Right renal pelvis (tissue), 4 donors: ENCODE measurements at regions not wholly inside any gene's neighbourhood (a gene's known extent, or its start where the extent isn't known, plus 50 kb on each side); places are given as distances from the start of the nearest gene placed in this dataset.

ENCODE experiments used
- DNase-seq, 4 donors: peaks; one replicate each; pipeline ENCODE4 v3.0.0-alpha.2; 2013; ENCODE audit warnings: low read depth in 4 of 4, low spot score in 3 of 4, missing footprints in 1 of 4

DNA sequence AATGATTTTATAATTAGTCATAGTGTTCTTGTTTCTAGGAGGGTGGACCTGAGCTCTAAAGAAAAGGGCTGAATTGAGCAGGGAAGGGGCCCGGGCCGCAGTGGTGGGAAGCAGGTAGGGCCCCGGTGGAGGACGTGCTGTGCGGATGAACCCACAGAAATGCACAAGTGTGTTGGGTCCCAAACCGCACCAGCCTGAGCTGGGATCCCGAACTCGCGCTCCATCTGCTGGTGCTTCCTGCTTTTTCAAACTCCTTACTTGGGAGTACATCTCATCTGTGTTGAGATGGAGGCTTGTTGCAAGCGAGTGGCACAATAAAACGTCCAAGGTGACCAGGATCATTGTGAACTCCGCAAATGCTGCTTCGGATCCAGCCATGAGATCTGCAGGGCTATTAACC, 244.8 kb upstream of the IGF1R start:
- no peak for DNase-seq

DNA sequence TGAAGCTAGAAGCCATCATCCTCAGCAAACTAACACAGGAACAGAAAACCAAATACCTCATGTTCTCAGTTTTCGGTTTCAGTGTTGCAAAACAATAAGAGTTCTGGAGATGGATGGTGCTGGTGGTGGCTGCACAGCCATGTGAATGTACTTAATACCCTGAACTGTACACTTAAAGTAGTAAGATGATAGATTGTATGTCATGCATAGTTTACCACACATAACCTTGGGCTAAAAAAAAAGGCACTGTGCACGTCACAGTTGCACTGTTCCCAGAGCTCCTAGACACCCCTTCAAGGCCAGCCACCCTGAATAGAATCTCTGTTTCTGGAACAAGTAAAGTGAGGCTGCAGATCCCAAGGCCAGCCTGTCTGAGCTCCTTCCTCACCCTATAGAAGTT, 243.3 kb upstream of the IGF1R start:
- no peak for DNase-seq

DNA sequence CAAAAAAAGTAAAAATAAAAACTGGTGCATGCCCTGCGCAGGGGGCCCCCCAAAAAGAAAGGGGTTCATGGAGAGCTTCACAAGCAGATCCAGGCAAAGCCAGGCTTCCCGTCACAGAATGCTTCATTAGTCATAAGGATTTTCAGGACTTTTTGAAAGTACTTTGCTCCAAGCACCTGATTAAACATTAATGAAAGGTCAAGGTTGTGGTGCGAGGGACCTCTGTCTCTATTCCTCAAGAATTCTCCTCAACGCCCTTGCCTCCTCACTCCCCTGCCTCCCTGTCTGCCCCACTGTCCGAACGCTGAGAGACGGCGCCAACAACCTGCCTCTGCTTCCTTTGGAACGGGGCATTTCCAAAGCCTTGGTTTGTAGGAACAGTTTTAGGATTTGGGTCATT, 240.1 kb upstream of the IGF1R start:
- peak in 1 of 4 donors; percentile 48 for DNase-seq

DNA sequence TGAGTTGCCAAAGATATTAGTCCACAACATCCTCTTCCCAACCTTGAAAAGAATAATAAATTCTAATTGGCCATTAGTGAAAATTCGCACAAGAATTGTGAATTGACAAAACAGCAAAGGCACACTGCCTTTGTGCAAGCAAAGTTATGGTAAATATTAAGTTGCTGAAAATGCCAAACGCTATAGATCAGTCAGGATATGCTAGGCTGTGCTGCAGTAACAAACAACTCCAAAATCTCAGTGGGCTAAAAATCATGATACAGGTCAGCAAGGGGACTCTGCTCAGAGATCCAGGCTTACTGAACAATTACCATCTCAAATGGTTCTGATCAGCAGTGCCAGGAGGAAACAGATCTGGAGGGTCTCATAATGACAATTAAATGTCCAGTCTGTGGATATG, 238.0 kb upstream of the IGF1R start:
- DNase-seq, result no peak

DNA sequence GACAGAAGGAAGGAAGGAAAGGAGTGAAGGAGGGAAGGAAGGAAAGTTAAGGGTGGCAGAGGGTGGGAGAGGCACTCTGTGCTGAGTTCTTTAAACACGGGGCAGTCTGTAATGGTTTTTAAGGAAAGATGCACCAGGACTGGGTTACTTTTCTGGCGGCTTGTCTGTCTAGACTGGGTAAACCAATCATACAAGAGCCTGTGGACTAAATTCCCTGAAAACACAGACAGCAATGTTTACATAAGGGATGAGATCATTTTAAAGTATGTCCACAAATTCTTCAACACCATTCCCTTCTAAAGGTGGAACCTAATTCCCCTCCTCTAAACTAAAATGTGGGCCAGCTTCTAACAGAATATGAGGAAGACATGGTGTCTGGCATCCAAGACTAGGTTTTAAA, 235.5 kb upstream of the IGF1R start:
- no peak for DNase-seq

DNA sequence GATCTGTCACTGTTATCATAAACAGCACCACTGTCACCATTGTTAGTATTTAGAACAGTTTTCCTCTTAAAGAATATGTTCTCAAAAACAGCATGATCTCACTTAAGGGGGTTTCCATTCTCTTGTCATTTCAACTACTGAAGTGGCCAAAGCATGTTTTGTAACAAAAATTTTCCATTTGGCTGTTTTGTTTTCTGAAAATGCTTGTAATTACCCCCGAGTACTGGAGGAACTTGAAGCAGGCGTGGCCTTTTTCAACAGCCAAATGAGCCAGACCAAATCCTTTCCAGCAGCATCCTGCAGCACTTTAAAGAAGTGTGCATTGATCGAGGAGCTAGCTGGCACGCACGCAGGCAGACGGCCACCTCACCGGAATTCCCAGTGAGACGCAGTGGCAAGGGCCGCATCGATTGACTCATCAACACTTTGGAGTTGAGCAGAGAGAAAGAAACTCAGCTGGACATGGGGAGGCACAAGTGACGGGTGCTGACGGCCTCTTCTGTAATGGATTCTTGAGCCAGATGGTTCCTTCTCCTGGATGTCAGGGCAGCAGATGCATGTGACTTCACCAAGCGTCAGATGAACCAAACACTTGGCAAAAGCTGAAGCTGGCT, 234.3 kb upstream of the IGF1R start:
- DNase-seq, result no peak

DNA sequence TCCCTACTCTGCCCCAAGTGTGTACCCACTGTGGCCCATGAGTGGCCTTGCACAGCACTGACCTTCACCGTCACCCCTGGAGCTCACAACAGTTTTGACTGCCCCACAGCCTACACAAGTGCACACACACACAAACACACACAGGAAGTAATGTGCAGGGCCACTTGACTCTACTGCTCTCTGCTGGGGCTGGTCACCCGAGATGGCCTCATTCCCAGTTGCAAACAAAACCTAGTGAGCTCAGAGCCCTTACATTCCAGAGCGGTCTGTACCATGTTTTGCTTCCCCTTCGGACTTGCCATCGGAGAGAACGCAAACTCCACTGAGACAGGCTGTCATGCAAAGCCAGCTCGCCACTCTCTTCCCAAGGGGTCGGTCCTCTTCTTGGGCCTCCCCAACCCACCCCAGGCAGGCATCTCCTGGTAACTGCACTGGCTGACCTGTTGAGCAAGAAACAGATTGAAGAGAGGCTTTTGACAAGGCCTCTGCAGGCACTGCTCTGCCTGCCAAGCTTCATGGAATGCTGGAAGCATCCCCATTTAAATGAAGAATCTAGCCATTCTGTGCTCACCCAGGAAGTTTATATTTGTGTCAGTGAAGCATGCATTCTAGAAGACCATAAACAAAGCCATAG, 232.0 kb upstream of the IGF1R start:
- DNase-seq, result no peak

DNA sequence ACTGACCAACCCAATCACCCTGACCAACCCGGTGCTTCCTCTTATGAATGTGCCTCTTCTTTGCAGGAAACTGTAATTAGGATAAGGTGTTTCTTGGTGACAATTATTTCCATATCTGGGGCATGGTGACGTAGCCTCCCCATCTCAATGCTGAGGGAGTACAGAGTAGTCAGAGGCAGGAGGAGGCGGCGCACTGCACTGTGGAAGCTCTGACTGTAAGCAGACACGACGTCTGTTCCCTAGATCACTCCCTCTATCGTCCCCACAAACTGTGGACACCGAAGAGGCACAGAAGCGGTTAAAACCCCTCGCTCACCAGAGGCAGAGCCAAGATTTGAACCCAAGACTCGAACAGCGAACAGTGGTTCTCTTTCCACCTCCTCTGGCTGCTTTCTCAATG, 231.0 kb upstream of the IGF1R start:
- no peak for DNase-seq

DNA sequence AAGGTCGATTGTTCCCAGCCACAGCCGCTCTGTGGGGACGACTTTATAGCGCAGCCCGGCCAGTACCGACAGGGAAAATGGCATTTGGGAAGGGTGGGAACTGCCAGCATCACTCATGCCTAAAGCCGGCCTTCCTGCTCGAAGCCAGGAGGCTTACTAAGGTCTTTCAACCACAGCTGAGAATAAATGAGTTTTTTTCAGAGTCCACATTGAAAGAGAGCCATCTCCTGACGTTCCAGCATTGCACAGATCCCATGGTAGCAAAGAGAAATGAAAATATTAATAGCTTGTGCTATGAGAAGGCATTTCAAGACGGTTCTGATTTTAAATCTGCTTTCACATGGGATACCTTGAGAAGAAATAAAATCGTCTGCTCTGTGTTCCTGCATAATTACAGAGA, 230.2 kb upstream of the IGF1R start:
- DNase-seq, result no peak

DNA sequence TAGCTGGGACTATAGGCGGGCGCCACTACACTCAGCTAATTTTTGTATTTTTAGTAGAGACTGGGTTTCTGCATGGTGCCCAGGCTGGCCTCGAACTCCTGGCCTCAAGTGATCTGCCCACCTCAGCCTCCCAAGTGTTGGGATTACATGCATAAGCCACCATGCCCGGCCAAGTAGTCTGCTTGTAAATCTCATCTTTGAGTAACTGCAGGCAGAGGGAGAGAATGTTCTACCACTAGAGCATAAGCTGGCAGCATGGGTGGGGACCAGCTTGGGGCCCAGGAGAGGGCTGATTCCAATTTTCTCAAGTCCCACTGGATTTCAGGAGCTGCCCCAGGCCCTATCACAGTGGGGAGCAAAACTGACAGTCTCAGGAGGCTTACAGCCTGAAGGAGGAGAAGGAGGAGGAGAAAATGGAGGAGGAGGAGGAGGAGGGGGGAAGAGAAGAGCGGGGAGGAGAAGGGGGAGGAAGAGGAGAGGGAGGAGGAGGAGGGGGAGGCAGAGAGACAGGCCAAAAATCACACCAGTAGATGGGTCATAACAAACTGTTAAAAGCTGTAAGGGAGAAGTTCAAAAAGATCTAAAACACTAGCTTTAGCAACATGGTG, 229.1 kb upstream of the IGF1R start:
- DNase-seq, result no peak

DNA sequence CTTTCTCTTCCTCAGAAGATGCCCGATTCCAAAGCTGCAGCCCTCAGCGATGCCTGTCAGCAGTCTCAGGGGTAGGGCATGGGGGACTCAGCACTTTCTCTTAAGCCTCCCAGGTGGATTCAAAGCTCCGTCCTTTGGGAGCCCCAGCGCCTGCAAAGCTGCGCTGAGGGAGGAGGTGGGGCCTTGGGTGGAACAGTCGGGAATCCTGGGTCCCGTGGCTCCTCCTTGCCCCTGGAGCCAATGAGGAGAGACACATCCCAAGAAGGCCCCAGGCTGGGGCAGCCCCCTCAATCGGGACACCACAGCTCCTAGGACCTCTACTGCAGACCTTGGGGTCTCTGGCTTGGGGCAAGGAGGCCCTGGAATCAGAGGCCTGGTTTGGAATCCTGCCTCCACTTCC, 227.5 kb upstream of the IGF1R start:
- no peak for DNase-seq

DNA sequence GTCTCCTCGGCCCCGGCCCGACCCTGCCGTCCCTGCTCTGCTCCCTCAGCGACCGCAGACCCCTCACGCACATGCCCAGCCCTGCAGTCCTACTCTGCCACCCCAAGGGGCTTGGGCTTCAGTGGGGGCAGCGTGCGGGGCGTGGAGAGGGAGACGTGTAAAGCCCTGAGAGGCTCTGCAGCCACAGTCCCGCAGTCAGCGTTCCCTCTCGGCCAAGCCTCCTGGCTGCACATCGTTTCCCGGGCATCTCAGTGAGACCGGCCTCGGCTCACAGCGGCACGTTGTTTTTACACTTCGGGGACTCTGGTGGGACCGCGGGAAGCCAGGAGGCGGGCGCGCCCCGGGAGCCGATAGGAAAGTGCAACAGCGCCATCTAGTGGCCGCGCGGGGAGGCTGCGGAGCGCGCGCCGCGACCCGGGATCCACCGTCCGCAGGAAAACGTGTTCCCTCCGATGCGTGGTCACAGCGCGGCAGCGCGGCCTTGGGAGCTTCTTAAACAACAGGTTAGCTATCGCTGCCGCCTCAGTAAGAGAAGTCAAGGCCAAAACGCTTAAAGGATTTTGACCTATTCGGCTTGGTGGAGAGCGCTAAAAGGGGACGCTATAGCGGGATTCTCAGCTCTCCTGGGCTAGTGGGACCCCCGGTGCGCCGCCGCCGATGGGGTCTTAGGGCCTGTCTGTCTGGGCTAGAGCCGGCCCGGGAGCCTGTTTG, 226.8 kb upstream of the IGF1R start:
- DNase-seq, result peak in 2 of 4 donors; percentile 51 to 73

DNA sequence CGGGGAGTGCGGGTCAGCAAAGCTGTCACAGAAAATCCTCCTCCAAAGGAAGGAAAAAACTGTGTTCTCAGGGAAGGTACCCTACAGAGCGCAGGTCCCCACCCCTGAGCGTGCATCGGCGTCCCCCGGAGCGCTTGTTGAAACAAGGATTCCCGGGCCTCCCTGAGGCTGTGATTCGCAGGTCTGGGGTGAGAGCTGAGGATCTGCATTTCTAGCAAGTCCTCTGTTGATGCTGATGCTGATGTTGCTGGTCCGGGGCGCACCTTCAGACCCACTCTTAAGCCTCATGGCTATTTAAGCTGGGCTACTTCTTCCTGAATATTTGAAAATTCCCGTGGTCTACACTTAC, 226.2 kb upstream of the IGF1R start:
- no peak for DNase-seq

DNA sequence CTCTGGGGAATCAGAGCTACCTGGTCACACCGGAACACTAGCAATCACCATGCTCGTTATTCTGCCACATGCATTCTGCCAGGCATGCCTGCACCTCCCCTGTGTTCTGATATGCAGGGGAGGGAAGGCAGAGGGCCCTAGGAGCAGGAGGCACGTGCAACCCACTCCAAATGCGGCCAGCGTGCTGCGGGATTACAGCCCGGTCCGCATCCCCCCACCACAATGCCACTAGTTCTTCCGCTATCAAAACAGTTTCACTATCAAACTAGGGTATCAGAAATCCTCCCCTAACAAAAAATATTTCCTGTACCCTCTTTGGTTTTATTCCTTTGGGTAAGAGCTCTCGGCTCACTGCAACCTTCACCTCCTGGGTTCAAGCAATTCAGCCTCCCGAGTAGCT, 223.2 kb upstream of the IGF1R start:
- no peak for DNase-seq

DNA sequence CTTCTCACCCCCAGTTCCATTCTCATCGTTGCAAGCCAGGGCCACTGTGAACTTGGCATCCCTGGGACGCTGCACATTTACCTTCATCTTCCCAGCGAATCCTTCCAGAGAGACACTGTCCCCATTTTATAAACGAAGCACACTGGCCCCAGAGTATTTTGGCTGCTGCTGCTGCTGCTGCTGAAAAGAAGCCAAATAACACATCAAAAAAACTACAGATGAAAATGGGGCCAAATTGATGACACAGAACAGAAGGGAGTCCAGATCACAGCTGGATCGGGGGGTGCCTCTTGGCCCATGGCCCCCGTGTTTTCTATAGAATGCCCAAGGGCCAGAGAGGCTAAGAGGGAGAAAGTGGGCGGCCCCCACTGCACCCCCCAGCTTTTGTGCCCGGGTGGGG, 221.0 kb upstream of the IGF1R start:
- DNase-seq, result no peak

DNA sequence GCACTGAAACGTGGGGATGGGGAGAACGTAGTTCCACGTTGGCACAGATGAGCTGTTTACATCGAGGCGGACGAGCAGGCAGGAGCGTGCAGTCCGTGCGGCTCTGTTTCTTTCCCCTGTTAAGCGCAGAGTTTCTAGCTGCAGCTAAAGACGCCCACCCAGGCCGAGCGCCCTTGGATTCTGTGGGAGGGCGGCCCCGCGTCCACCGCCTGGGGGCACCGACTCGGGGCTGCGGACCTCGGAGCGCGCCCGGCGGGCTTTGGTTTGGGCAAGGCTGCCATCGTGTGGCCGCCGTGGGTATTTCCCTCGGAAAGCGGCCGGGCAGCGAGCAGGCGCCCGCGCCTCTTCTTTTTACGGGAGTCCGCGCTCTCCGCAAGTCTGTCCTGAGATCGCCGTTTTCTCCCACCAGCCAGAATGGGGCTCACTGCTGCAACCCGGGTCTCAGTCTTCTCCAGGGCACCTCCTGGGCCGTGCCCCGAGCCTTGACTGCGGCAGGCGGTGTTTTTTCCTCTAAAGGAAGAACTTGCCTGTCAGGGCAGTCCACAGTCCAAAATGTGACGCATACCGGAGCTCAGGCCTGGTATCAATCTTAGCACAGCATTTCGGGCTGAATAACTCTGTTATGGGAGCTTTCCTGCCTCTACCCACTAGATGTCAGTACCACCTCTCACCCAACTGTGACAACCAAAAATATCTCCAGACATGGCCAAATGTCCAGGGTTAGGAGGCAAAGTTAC, 219.9 kb upstream of the IGF1R start:
- peak in 2 of 4 donors; percentile 49 to 77 for DNase-seq

DNA sequence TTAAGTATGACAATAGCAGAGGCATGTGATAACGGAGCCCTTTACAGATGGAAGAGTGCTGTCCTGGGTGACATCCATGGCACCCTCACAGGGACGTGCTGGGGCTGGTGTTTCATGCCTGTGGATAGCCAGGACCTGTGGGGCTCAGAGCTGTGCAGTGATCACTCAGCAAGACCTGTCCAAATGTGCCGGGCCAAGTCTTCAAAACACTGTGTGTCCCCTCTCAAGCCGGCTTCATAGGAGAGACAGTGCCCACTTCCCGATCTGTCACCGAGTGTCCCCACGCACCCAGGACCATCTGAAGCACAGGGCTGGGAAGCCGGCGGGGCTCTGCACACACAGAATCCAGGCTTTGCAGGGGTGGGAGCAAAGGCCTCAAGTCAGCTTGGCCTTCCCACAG, 217.2 kb upstream of the IGF1R start:
- no peak for DNase-seq

DNA sequence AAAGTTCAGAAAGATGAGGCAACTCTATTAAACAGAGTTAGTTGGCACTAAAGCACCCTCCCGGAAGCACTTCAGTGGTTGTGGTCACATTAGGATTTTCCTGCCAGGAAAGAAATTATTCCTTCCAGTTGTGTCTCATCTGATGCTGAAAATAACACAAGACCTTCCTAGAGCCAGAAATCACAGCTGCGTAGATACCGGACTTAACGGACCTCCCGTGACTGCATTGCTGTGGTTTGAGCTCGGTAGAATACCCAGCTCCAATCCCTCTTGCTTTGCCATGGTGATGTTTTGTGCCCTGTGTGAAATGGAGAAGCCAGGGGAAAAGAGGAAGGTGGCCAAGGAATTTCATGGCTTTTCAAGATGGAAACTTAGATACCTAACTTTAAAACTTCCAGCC, 215.0 kb upstream of the IGF1R start:
- DNase-seq, result no peak

DNA sequence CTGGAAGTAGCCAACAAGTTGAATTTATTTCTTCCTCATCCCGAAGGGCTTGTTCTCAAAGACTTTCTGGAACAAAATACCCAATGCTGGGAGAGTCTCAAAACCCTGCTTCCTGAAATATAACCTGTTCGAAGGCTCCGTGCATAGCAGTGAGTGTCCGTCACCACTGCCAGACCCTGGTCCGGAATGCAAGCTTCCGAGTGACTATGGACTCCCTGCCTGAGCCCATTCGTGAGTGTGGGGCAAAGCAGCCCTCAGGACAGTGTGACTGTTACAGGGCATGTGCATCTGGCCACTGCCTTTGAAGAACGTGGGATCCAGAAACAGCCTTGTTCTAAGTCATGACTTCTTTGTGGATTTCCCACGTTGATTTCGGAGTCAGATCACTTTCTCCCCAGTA, 214.5 kb upstream of the IGF1R start:
- no peak for DNase-seq

DNA sequence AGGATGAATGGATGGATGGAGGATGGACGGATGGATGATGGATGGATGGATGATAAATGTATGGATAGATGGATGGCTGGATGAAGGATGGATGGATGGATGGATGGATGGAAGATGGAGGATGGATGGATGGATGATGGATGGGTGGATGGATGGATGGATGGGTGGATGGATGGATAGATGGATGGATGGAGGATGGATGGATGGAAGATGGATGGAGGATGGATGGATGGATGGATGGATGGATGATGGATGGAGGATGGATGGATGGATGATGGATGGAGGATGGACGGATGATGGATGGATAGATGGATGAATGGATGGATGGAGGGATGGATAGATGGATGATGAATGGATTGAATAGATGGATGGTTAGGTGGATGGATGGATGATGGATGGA, 210.6 kb upstream of the IGF1R start:
- DNase-seq, result no peak

DNA sequence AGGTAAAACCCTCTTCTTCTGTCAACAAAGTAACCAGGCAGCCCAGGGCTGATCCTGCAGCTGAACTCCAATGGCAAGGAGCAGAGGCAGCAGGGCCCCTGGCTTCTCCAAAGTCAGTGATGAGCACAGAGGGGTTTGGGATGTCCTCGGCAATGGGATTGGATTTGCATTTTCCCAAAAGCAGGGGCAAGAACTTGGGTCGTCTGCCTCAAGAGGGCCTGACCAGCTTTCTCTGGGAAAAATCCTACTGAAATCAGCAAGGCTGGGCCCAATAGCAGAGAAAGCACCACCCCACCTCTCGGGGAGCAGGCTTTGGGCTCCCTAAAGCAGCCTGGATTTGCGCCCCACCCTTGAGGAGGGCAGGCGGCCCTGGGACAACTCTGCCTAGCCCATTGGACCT, 210.0 kb upstream of the IGF1R start:
- no peak for DNase-seq
